SJCRH30 (cell line): ENCODE measurements at regions not wholly inside any gene's neighbourhood (a gene's known extent, or its start where the extent isn't known, plus 50 kb on each side); places are given as distances from the start of the nearest gene placed in this dataset.
A peak's percentile ranks its signal among the peaks of the same experiment; 100 is the strongest.

Experiments used
- DNase-seq, 2 experiments: peaks; one replicate each; pipeline ENCODE4 v3.0.0-alpha.2; 2015 to 2020
- H3K27ac ChIP-seq: fragments of 250-450 bp; sonication (Bioruptor Pico); 2 replicates; pipeline ENCODE4 v1.5.1; 2020; ENCODE audit warnings: mild to moderate bottlenecking, moderate library complexity
- H3K27me3 ChIP-seq: fragments of 250-450 bp; sonication (Bioruptor Pico); 2 replicates; pipeline ENCODE4 v1.5.1; 2020; ENCODE audit warnings: mild to moderate bottlenecking, moderate library complexity
- H3K36me3 ChIP-seq: fragments of 250-450 bp; sonication (Bioruptor Pico); 2 replicates; pipeline ENCODE4 v1.5.1; 2020; ENCODE audit warnings: mild to moderate bottlenecking, moderate library complexity
- H3K4me1 ChIP-seq: fragments of 250-450 bp; sonication (Bioruptor Pico); 2 replicates; pipeline ENCODE4 v1.5.1; 2020; ENCODE audit warnings: mild to moderate bottlenecking, moderate library complexity
- H3K4me3 ChIP-seq: fragments of 250-450 bp; sonication (Bioruptor Pico); 2 replicates; pipeline ENCODE4 v1.5.1; 2020; ENCODE audit warnings: mild to moderate bottlenecking, moderate library complexity
- H3K9me3 ChIP-seq: fragments of 250-450 bp; sonication (Bioruptor Pico); replicated peaks from 2 replicates; pipeline ENCODE4 v1.5.1; 2020; ENCODE audit warnings: mild to moderate bottlenecking, moderate library complexity

DNA sequence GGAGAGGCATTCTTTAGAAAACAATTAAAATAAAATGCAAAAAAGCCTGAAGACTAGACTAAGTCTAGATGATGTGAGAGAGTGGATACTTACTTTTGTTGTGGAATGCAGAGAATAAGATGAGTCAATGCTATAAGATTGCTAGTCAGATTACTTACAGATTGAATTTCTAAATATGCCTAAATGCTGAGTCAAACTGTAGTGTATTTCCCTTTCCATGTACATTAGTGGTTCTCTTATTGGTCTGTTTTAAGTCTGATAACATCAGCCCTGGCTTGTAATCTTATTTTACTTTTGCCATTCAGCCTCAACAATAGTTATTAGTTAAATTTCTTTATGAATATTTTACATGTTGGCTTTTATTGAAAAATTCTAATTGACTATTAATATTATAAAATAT lies 702.7 kb downstream of the SOCS6 start:
- no peaks in the 10 kb centered on the region for H3K4me1 ChIP-seq
- no peaks in the 10 kb centered on the region for H3K9me3 ChIP-seq
- H3K27me3 ChIP-seq = no peaks in the 10 kb centered on the region
- no peaks in the 10 kb centered on the region for H3K36me3 ChIP-seq
- DNase-seq = no peak
- H3K4me3 ChIP-seq = no peak overlapping the region
- H3K27ac ChIP-seq = no peak overlapping the region

DNA sequence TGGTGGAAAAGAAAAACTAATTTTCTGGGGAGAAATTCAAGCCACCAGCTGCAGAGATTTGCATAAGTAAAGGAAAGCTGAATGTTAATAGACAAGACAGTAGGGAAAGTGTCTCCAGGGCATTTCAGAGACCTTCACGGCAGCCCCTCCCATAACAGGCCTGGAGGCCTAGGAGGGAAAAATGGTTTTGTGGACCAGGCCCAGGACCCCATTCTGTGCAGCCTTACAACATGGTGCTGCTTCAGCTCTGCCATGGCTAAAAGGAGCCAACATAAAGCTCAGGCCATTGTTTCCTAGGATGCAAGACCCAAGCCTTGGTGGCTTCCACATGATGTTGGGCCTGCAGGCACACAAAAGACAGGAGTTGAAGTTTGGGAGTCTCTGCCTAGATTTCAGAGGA lies 697.1 kb downstream of the SOCS6 start:
- Histone ChIP-seq H3K9me3 (no peaks in the 10 kb centered on the region), H3K4me1 (no peaks in the 10 kb centered on the region), H3K27me3 (no peaks in the 10 kb centered on the region), H3K27ac (no peak overlapping the region), H3K4me3 (no peak overlapping the region), H3K36me3 (no peaks in the 10 kb centered on the region)
- DNase-seq = no peak

- no peaks in the 10 kb centered on the region for H3K36me3 ChIP-seq
- no peak overlapping the region for H3K27ac ChIP-seq
- H3K9me3 ChIP-seq = no peaks in the 10 kb centered on the region
- no peaks in the 10 kb centered on the region for H3K4me1 ChIP-seq
- DNase-seq = no peak
- no peak overlapping the region for H3K4me3 ChIP-seq
- H3K27me3 ChIP-seq = no peaks in the 10 kb centered on the region
Measured at GRCh38 chr18:70982292-70982691, 693.4 kb downstream of the SOCS6 start.

- H3K9me3 ChIP-seq = no peaks in the 10 kb centered on the region
- no peaks in the 10 kb centered on the region for H3K27me3 ChIP-seq
- no peaks in the 10 kb centered on the region for H3K4me1 ChIP-seq
- no peaks in the 10 kb centered on the region for H3K36me3 ChIP-seq
- no peak overlapping the region for H3K4me3 ChIP-seq
- no peak overlapping the region for H3K27ac ChIP-seq
- no peak for DNase-seq
Measured at GRCh38 chr18:70981400-70982140, 692.7 kb downstream of the SOCS6 start.

- Histone ChIP-seq H3K27me3 (no peaks in the 10 kb centered on the region), H3K4me1 (no peaks in the 10 kb centered on the region)
- no peak for DNase-seq
Measured at GRCh38 chr18:70973626-70974025, 684.8 kb downstream of the SOCS6 start.

GRCh38 chr18:70966419-70966818 lies 677.6 kb downstream of the SOCS6 start:
- no peak for DNase-seq
- no peaks in the 10 kb centered on the region for H3K36me3 ChIP-seq
- H3K27ac ChIP-seq = no peak overlapping the region
- no peaks in the 10 kb centered on the region for H3K27me3 ChIP-seq
- H3K4me3 ChIP-seq = no peak overlapping the region
- no peaks in the 10 kb centered on the region for H3K4me1 ChIP-seq
- H3K9me3 ChIP-seq = no peaks in the 10 kb centered on the region

More at GRCh38 chr18:70973626-70974025, 684.8 kb downstream of the SOCS6 start:
- Histone ChIP-seq H3K4me3 (no peak overlapping the region), H3K9me3 (no peaks in the 10 kb centered on the region), H3K27ac (no peak overlapping the region), H3K36me3 (no peaks in the 10 kb centered on the region)

DNA sequence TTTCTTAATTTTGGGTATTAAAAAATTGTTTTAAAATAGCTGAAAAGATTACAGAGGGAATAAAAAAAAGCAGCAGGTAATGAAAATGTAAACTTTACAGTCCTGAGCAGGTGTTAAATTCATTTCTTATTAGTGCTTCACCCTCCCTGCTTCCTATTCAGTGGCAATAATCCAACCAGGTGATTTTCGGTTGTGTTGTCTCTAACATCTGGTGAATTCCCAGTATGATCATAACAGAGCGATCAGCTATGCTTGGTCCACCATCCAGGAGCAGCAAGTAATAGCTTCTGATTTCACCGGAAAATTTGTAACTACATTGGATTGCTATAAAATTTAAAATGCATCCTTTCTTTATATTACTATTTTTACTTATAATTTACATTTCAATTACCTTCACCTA lies 673.1 kb downstream of the SOCS6 start:
- no peaks in the 10 kb centered on the region for H3K36me3 ChIP-seq
- no peaks in the 10 kb centered on the region for H3K4me1 ChIP-seq
- H3K27ac ChIP-seq = no peak overlapping the region
- no peaks in the 10 kb centered on the region for H3K9me3 ChIP-seq
- no peak for DNase-seq
- no peaks in the 10 kb centered on the region for H3K27me3 ChIP-seq
- H3K4me3 ChIP-seq = no peak overlapping the region

DNA sequence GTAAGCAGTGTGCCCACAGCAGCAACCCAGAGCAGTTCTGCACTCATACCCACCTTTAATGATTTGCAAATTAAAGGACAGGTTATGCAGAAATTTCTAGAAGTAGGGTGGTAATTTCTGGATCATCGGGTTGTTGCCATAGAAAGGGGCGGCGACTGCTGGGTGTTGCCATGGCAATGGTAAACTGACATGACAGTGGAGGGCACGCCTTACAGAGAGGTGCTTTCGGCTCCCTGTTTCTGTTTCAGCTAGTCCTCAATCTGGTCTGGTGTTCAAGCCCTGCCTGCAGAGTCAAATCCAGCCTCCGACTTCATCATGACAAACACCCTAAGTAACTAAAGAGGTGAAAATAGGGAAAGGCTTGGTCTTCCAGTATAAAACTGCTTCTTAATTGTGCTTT lies 667.7 kb downstream of the SOCS6 start:
- Histone ChIP-seq H3K4me1 (no peaks in the 10 kb centered on the region), H3K27ac (no peak overlapping the region), H3K4me3 (no peak overlapping the region), H3K36me3 (no peaks in the 10 kb centered on the region), H3K27me3 (no peaks in the 10 kb centered on the region), H3K9me3 (no peaks in the 10 kb centered on the region)
- no peak for DNase-seq

DNA sequence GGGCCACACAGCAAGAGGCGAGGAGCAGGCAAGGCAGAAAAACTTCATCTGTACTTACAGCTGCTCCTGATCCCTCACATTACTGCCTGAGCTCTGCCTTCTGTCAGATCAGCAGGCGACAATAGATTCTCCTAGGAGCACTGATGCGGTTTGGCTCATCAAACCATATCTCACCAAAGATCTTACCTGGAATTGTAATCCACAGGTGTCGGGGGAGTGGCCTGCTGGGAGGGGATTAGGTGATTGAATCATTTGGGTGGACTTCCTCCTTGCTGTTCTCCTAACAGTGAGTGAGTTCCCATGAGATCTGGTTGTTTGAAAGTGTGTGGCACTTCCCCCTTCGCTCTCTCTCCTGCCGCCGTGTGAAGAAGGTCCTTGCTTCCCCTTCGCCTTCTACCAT lies 647.3 kb downstream of the SOCS6 start:
- Histone ChIP-seq H3K27ac (no peak overlapping the region), H3K36me3 (no peaks in the 10 kb centered on the region), H3K4me3 (no peak overlapping the region), H3K4me1 (no peaks in the 10 kb centered on the region), H3K9me3 (no peaks in the 10 kb centered on the region), H3K27me3 (no peaks in the 10 kb centered on the region)
- no peak for DNase-seq

DNA sequence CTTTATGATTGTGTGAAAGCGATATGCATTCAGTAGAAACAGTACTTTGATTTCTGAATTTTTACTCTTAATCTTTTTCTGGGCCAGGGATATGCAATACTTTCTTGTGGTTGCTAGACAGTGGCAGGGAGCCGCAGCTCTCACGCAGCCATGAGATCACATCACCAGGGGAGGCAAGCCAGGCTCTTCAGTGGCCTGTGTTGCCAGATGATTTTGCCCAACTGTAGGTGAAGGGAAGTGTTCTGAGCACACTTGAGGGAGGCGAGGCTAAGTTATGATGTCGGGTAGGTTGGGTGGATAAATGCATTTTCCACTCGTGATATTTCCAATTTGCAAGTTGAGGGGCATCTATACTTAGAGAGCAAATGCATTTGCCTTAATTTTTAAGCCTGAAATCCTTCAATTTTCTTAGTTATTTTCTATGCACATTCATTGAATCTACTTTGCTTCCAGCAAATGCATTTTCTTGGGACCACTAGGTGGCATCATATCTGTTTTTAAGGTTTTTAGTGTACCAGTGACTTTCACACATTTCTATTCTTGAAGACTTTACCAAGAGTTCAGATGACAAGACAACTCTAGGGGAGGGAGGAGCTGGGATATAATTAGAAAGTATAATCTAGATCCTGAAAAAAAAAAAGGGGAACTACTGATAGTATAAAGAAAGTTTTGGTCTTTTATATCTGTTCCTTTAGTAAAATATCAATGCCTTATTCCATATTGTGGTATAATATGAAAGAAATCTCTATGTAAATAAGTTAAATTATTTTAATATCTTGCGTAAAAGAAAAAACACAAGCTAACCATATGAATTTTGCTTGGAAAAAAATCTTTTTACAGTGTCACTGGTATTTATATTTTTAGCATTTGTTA lies 643.3 kb downstream of the SOCS6 start:
- Histone ChIP-seq H3K36me3 (no peaks in the 10 kb centered on the region), H3K27me3 (no peaks in the 10 kb centered on the region), H3K4me1 (no peaks in the 10 kb centered on the region), H3K27ac (no peak overlapping the region), H3K4me3 (no peak overlapping the region), H3K9me3 (no peaks in the 10 kb centered on the region)
- DNase-seq = peak in 1 of 2 experiments; percentile 26

DNA sequence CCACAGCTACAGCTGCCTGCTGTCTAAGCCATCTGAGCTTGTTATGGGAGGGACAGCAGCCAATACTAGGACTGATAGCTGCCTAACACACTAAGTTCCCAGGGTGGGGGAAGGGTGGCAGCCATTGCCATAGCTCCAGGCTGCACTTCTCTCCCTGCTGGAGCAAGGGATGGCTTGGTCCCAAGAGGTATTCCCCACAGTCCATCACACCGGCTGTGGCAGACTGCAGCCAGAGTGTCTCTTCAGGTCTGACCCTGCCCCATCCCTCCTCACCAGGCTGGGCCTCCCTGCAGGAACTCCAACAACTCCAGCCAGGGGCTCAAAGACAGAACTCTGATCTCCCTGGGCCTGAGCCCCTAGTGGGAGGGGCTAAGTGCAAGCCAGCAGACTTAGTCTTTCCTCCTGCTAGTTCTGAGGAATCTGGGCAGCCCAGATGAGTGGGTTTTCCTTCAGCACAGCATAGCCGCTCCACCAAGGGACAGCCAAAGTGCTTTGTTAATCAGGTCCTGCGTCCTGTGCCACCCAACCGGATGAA lies 632.1 kb downstream of the SOCS6 start:
- Histone ChIP-seq H3K27ac (no peak overlapping the region), H3K4me1 (no peaks in the 10 kb centered on the region), H3K27me3 (no peaks in the 10 kb centered on the region), H3K36me3 (no peaks in the 10 kb centered on the region), H3K4me3 (no peak overlapping the region), H3K9me3 (no peaks in the 10 kb centered on the region)
- no peak for DNase-seq

DNA sequence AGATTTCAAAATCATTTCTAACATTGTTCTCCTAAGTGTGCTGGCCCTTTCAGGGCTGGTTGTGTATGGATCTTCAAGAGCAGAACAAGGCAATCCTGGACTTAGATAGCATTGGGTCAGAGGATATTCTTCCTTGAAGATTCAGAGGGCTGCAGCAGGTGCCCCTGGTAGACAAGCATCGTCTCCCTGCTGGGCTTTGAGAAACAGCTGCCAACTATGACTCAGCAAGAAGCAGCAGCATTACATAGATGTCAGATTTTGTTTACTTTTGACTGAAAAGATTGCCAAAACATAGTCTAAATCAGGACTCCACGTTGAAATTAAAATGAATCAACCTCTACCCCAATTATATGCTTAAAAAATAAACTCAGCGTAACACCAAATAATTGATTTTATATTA lies 618.8 kb downstream of the SOCS6 start:
- no peak overlapping the region for H3K4me3 ChIP-seq
- no peak overlapping the region for H3K27ac ChIP-seq
- DNase-seq = no peak
- H3K4me1 ChIP-seq = no peaks in the 10 kb centered on the region
- H3K9me3 ChIP-seq = no peaks in the 10 kb centered on the region
- no peaks in the 10 kb centered on the region for H3K27me3 ChIP-seq
- H3K36me3 ChIP-seq = no peaks in the 10 kb centered on the region

DNA sequence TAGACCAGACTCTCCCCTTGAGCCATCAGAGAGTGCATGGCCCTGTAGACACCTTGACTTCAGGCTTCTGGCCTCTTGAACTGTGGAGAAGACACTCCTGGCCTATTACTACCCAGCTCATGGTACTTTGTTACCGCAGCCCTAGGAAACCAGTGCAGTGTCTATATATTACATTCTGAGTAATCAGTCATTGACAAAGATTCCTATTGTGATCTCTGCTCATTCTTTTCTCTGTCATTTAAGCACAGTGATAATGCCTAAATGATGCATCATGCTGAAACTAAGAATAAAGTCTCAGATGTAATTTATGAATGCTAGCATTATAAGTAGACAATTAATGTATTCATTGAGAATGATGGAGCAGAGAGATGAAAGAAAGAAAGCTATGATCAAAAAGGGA lies 603.5 kb downstream of the SOCS6 start:
- Histone ChIP-seq H3K36me3 (no peaks in the 10 kb centered on the region), H3K4me1 (no peaks in the 10 kb centered on the region), H3K27ac (no peak overlapping the region), H3K27me3 (no peaks in the 10 kb centered on the region), H3K9me3 (no peaks in the 10 kb centered on the region), H3K4me3 (no peak overlapping the region)
- DNase-seq = no peak

DNA sequence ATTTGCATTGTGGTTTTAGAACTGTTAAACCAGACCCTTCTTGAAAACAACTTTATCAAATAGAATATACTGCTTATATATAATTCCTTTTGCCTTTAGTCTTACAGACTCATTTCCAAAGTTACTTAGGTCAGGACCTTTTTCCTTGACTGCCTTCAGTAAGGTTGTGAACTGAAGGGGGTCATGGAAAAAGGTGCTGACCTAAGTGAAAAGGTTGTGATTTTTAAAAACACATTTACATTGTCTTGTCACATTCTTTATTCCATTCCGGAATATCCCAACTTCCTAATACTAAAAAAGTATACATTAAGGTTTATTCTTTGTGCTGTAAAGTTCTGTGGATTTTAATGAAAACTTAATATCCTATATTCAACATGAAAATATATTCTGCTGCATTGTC lies 581.4 kb downstream of the SOCS6 start:
- Histone ChIP-seq H3K9me3 (no peaks in the 10 kb centered on the region), H3K36me3 (no peaks in the 10 kb centered on the region)
- no peak for DNase-seq

GRCh38 chr18:70848329-70848728 lies 559.5 kb downstream of the SOCS6 start:
- H3K27ac ChIP-seq = no peak overlapping the region
- H3K36me3 ChIP-seq = no peaks in the 10 kb centered on the region
- H3K4me1 ChIP-seq = no peaks in the 10 kb centered on the region
- no peak for DNase-seq
- H3K9me3 ChIP-seq = no peaks in the 10 kb centered on the region
- H3K27me3 ChIP-seq = no peaks in the 10 kb centered on the region
- no peak overlapping the region for H3K4me3 ChIP-seq

More for the DNA sequence above, 581.4 kb downstream of the SOCS6 start:
- Histone ChIP-seq H3K4me3 (no peak overlapping the region), H3K27me3 (no peaks in the 10 kb centered on the region), H3K27ac (no peak overlapping the region), H3K4me1 (no peaks in the 10 kb centered on the region)
